DOHH2 (cell line): ENCODE measurements at regions not wholly inside any gene's neighbourhood (a gene's known extent, or its start where the extent isn't known, plus 50 kb on each side); places are given as distances from the start of the nearest gene placed in this dataset.

Source experiments
- H3F3A ChIP-seq: fragments of 200-600 bp; sonication (generic), shearing (Covaris generic); 2 replicates; pipeline ENCODE4 v1.6.0; 2016; ENCODE audit warnings: antibody characterized with exemption, mild to moderate bottlenecking; ENCODE audit not compliant: control insufficient read depth, insufficient read depth
- H3K27ac ChIP-seq: fragments of 200-600 bp; sonication (generic); 2 replicates; pipeline ENCODE4 v1.5.1; 2014; ENCODE audit warnings: low read depth, mild to moderate bottlenecking, low read length, moderate library complexity
- H3K27me3 ChIP-seq: fragments of 200-600 bp; sonication (generic); 2 replicates; pipeline ENCODE4 v1.6.1; 2014; ENCODE audit warnings: mild to moderate bottlenecking, low read length, mixed read lengths; ENCODE audit not compliant: control insufficient read depth
- H3K36me3 ChIP-seq: fragments of 200-600 bp; sonication (generic); 2 replicates; pipeline ENCODE4 v1.6.1; 2014; ENCODE audit warnings: mild to moderate bottlenecking, low read length, moderate library complexity, mixed read lengths; ENCODE audit not compliant: control insufficient read depth
- H3K4me1 ChIP-seq: fragments of 200-600 bp; sonication (generic); 2 replicates; pipeline ENCODE4 v1.6.1; 2014; ENCODE audit warnings: mild to moderate bottlenecking, low read length, mixed read lengths; ENCODE audit not compliant: control insufficient read depth
- H3K4me2 ChIP-seq: fragments of 200-600 bp; sonication (generic); 2 replicates; pipeline ENCODE4 v1.6.0; 2014; ENCODE audit warnings: mild to moderate bottlenecking, low read length, moderate library complexity
- H3K4me3 ChIP-seq: fragments of 200-600 bp; sonication (generic); 2 replicates; pipeline ENCODE4 v1.5.1; 2014; ENCODE audit warnings: mild to moderate bottlenecking, low read length, mixed read lengths
- H3K79me2 ChIP-seq: fragments of 200-600 bp; sonication (generic); 2 replicates; pipeline ENCODE4 v1.6.1; 2014; ENCODE audit warnings: mild to moderate bottlenecking, low read length, mixed read lengths; ENCODE audit not compliant: control insufficient read depth
- H3K9me2 ChIP-seq: fragments of 200-600 bp; sonication (generic); replicated peaks from 2 replicates; pipeline ENCODE4 v1.6.1; 2014; ENCODE audit warnings: mild to moderate bottlenecking, low read length, mixed read lengths; ENCODE audit not compliant: control insufficient read depth
- H3K9me3 ChIP-seq: fragments of 200-600 bp; sonication (generic); 2 replicates; pipeline ENCODE4 v1.6.1; 2014; ENCODE audit warnings: antibody characterized with exemption, low read length, mixed read lengths; ENCODE audit not compliant: control insufficient read depth, insufficient read depth
- H4K20me1 ChIP-seq: fragments of 200-600 bp; sonication (generic); 2 replicates; pipeline ENCODE4 v1.6.0; 2014; ENCODE audit warnings: low read depth, mild to moderate bottlenecking, antibody characterized with exemption, low read length, moderate library complexity; ENCODE audit not compliant: control insufficient read depth, insufficient read depth
- CTCF ChIP-seq: fragments of 200-600 bp; sonication (generic); IDR thresholded peaks from one replicate; pipeline ENCODE4 v1.5.1; 2014; ENCODE audit warnings: antibody characterized with exemption, mild to moderate bottlenecking, low read depth, low read length; ENCODE audit not compliant: poor library complexity, severe bottlenecking
- EZH2phosphoT487 ChIP-seq: fragments of 200-600 bp; sonication (generic); IDR thresholded peaks from 2 replicates; pipeline ENCODE4 v1.6.1; 2017; ENCODE audit warnings: borderline replicate concordance, mild to moderate bottlenecking, antibody characterized with exemption, low read length, moderate library complexity, mixed read lengths

- no peaks in the 10 kb centered on the region for H3K36me3 ChIP-seq
- H3K4me2 ChIP-seq = no peak overlapping the region
- H3K9me3 ChIP-seq = no peaks in the 10 kb centered on the region
- no peak for TF ChIP-seq EZH2phosphoT487
- TF ChIP-seq CTCF = no peak
- no peaks in the 10 kb centered on the region for H3K79me2 ChIP-seq
- no peaks in the 10 kb centered on the region for H3K27me3 ChIP-seq
- no peaks in the 10 kb centered on the region for H3K4me1 ChIP-seq
- H3F3A ChIP-seq = no peaks in the 10 kb centered on the region
- H3K27ac ChIP-seq = no peak overlapping the region
- no peaks in the 10 kb centered on the region for H4K20me1 ChIP-seq
- H3K9me2 ChIP-seq = no peaks in the 10 kb centered on the region
- H3K4me3 ChIP-seq = no peak overlapping the region
Measured at GRCh38 chr13:80499536-80500290, 158.8 kb upstream of the SPRY2 start.

GRCh38 chr13:80498433-80498832 lies 157.5 kb upstream of the SPRY2 start:
- Histone ChIP-seq H3K27ac (no peak overlapping the region), H3F3A (no peaks in the 10 kb centered on the region), H3K4me2 (no peak overlapping the region), H3K27me3 (no peaks in the 10 kb centered on the region), H3K79me2 (no peaks in the 10 kb centered on the region), H3K4me3 (no peak overlapping the region), H4K20me1 (no peaks in the 10 kb centered on the region), H3K36me3 (no peaks in the 10 kb centered on the region), H3K9me2 (no peaks in the 10 kb centered on the region), H3K9me3 (no peaks in the 10 kb centered on the region), H3K4me1 (no peaks in the 10 kb centered on the region)
- TF ChIP-seq EZH2phosphoT487 = no peak
- no peak for TF ChIP-seq CTCF

GRCh38 chr13:80497978-80498377 lies 157.1 kb upstream of the SPRY2 start:
- Histone ChIP-seq H3K4me2 (no peak overlapping the region), H3K79me2 (no peaks in the 10 kb centered on the region), H3K9me3 (no peaks in the 10 kb centered on the region), H4K20me1 (no peaks in the 10 kb centered on the region), H3K27me3 (no peaks in the 10 kb centered on the region), H3K4me3 (no peak overlapping the region), H3K27ac (no peak overlapping the region), H3K36me3 (no peaks in the 10 kb centered on the region), H3K9me2 (no peaks in the 10 kb centered on the region), H3K4me1 (no peaks in the 10 kb centered on the region), H3F3A (no peaks in the 10 kb centered on the region)
- TF ChIP-seq EZH2phosphoT487 = no peak
- no peak for TF ChIP-seq CTCF
